Heart right ventricle (tissue), 16 donors: ENCODE measurements at regions not wholly inside any gene's neighbourhood (a gene's known extent, or its start where the extent isn't known, plus 50 kb on each side); places are given as distances from the start of the nearest gene placed in this dataset.

Experiments used
- ATAC-seq, 8 donors: fragments of 200-7000 bp; cut with Tn5 transposase; one replicate each; pipeline ENCODE4 v1.9.1; 2020; ENCODE audit warnings: mild to moderate bottlenecking in 8 of 8, moderate library complexity in 8 of 8, moderate number of reproducible peaks in 1 of 8
- DNase-seq, 2 donors: peaks; one replicate each; pipeline ENCODE4 v3.0.0-alpha.2; 2020
- H3K27ac ChIP-seq, 10 donors: fragments of 200-600 bp; sonication (generic) in 2 of 10; one replicate each; pipeline versions ENCODE4 v1.5.0 to v1.8.0; 2020 to 2022; ENCODE audit warnings: mild to moderate bottlenecking in 3 of 10
- H3K27me3 ChIP-seq, 7 donors: fragments of 200-600 bp; one replicate each; pipeline ENCODE4 v1.8.0; 2021 to 2022; ENCODE audit warnings: mild to moderate bottlenecking in 2 of 7
- H3K36me3 ChIP-seq, 9 donors: fragments of 200-600 bp; sonication (generic) in 1 of 9; one replicate each; pipeline versions ENCODE4 v1.5.0 to v1.8.0; 2020 to 2022; ENCODE audit warnings: mild to moderate bottlenecking in 2 of 9
- H3K4me1 ChIP-seq, 9 donors: fragments of 200-600 bp; sonication (generic) in 1 of 9; one replicate each; pipeline versions ENCODE4 v1.5.0 to v1.8.0; 2020 to 2022; ENCODE audit warnings: mild to moderate bottlenecking in 4 of 9
- H3K4me3 ChIP-seq, 10 donors: fragments of 200-600 bp; sonication (generic) in 2 of 10; one replicate each; pipeline versions ENCODE4 v1.5.0 to v1.8.0; 2020 to 2022; ENCODE audit warnings: mild to moderate bottlenecking in 7 of 10, moderate library complexity in 2 of 10
- H3K9me3 ChIP-seq, 11 donors: fragments of 200-600 bp in 10 of 11; sonication (generic) in 2 of 11; one replicate each; pipeline versions ENCODE4 v1.5.0 to v1.8.0; 2013 to 2022; ENCODE audit warnings: mild to moderate bottlenecking in 2 of 11, control low read depth in 1 of 11, moderate library complexity in 1 of 11
- WGBS, 2 donors: extraction: QIAGEN DNeasy Blood & Tissue Kit; methylation state at CpG; one replicate each; pipeline ENCODE4 v1.1.7; 2013; ENCODE audit warnings: inconsistent platforms in 1 of 2; 5-methylcytosine and 5-hydroxymethylcytosine counted together
- intact Hi-C, 10 donors: fragments of 100-400 bp; cut with DNase I; formaldehyde crosslinking; loops; one replicate each; pipeline versions ENCODE4 v1.11.1 to v1.14.2; 2022
- TF ChIP-seq, protein P1 (sequence below), 9 donors: fragments of 200-600 bp; sonication (generic) in 2 of 9; IDR thresholded peaks; one replicate each; pipeline versions ENCODE4 v1.5.0 to v1.8.0; 2021 to 2022; ENCODE audit warnings: antibody characterized with exemption in 9 of 9, mild to moderate bottlenecking in 5 of 9, moderate library complexity in 1 of 9
- donor health status: Arrhythmogenic right ventricular cardiomyopathy.
- donor health status: ischemic (EF 13 %, LVEDD 7.1; RV severe dilation, severe dysfunction).
- donor health status: healthy with polysubstance abuse.
- donor health status: DM: no; HTN: yes; CAD: no.
- donor health status: DM: no; HTN: no; CAD: no.
- donor health status: ischemic (EF 25% LVEDD 6.9; RV normal size, moderate dysfunction).
- donor health status: ischemic (EF 25% LVEDD 5.7; RV mildly dilated, moderate dysfunction).
- donor health status: healthy.
- donor health status: DM: yes; HTN: yes; CAD: no.
- donor health status: Ischemic cardiomyopathy.
- donor health status: ischemic (EF 35%, LVEDD 5.7; RV mildly dilated, moderate dysfunction).
- donor health status: nonischemic (EF 11% LVEDD 7.7; RV severe dilation, severe dysfunction).
- donor health status: DM: yes; HTN: yes; CAD: no.
- donor health status: PGD.
- donor health status: ischemic (EF 29% LVEDD 5.4; RV normal size, mild dysfunction).
- donor health status: nonischemic (EF 23%, LVEDD 6.1; RV moderate dilation, normal function).

DNA sequence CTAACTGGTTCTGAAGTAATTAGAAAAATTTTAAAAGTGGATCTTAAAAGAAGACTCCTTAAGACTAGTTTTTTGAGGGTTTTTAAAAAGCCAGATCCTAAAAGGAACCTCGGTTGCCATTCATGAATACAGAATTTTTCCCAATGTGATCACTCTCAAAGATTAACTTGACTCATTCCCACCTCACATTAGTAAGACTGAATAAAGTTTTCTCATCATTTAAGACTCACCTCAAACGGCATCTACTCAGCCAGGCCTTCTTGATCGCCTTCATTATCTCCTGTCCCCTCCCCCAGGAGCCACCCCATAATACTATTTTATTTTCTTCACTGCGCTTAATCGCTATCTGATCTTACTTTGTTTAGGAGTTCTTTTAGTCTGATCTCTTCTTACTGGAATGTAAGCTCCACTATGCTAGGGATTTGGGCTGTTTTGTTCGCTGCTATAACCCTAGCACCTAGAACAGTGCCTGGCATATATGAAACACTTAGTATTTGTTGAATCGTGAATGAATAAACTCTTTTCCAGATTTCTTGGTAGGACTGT is 55.9 kb upstream of the PCGF5 start:
- intact Hi-C loops, result loop anchor here (5.0 to 10.0 kb wide), 7 partner anchors 58 to 120 kb away; partner anchors contain the start of gene PCGF5 (in 7 of the 10)
- peaks cover 0 to 8% (median 0%) of the 10 kb centered on the region in 7 donors for H3K27me3 ChIP-seq
- DNase-seq (no peak), ATAC-seq (no peak)
- 75 to 76% methylated on average over 7 of the region's 7 CpGs for WGBS, 2 donors
- H3K9me3 ChIP-seq, result peaks cover 0 to 3% (median 0%) of the 10 kb centered on the region in 11 donors
- no peaks in the 10 kb centered on the region for H3K36me3 ChIP-seq
- H3K4me1 ChIP-seq, result peaks cover 3 to 42% (median 13%) of the 10 kb centered on the region in 9 donors
- TF ChIP-seq, protein P1, sequence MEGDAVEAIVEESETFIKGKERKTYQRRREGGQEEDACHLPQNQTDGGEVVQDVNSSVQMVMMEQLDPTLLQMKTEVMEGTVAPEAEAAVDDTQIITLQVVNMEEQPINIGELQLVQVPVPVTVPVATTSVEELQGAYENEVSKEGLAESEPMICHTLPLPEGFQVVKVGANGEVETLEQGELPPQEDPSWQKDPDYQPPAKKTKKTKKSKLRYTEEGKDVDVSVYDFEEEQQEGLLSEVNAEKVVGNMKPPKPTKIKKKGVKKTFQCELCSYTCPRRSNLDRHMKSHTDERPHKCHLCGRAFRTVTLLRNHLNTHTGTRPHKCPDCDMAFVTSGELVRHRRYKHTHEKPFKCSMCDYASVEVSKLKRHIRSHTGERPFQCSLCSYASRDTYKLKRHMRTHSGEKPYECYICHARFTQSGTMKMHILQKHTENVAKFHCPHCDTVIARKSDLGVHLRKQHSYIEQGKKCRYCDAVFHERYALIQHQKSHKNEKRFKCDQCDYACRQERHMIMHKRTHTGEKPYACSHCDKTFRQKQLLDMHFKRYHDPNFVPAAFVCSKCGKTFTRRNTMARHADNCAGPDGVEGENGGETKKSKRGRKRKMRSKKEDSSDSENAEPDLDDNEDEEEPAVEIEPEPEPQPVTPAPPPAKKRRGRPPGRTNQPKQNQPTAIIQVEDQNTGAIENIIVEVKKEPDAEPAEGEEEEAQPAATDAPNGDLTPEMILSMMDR (IDR thresholded peaks at IDR 0.05), result no peak
- H3K4me3 ChIP-seq, result peak overlapping the region in 8 of 10 donors; percentile 88 to 99 (median 92)
- peak overlapping the region in 8 of 10 donors; percentile 94 to 99 (median 98) for H3K27ac ChIP-seq

DNA sequence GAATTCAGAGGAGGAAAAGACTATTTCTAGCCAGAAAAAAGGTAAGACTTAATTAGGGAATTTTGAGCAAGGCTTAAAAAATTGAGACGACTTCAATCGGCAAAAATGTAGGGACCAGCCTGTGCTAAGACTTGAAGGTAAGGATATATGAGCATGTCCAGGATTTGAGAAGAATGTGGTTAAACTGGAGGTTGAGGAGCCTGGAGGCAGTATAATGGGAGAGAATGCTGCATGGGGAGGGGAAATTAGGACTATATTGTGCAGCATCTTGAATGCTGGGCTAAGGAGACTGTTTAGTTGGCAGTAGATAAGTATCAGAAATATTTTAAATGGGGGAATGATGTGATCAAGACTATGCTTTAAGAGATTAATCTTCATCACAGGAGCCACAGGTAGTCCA is 53.1 kb upstream of the PCGF5 start:
- intact Hi-C loops, result loop anchor here in 5 of 10 donors (10.0 kb wide), 3 partner anchors 57 to 123 kb away; partner anchors contain the start of gene PCGF5 (in 4 of the 5)
- DNase-seq (no peak), ATAC-seq (no peak)
- TF ChIP-seq, protein P1 (IDR thresholded peaks at IDR 0.05), result no peak
- Histone ChIP-seq H3K36me3 (no peaks in the 10 kb centered on the region), H3K27ac (no peak overlapping the region), H3K9me3 (peaks cover 0 to 19% (median 0%) of the 10 kb centered on the region in 11 donors), H3K27me3 (peaks cover 0 to 8% (median 0%) of the 10 kb centered on the region in 7 donors), H3K4me3 (no peak overlapping the region), H3K4me1 (peaks cover 0 to 39% (median 10%) of the 10 kb centered on the region in 9 donors)
- WGBS, 2 donors, result 93 to 94% methylated on average over 2 of the region's 2 CpGs

GRCh38 chr10:91170418-91170817 is 50.0 kb upstream of the PCGF5 start:
- TF ChIP-seq, protein P1 (IDR thresholded peaks at IDR 0.05), result no peak

More at GRCh38 chr10:91170418-91170817, 50.0 kb upstream of the PCGF5 start:
- no peak for DNase-seq
- Histone ChIP-seq H3K27ac (no peak overlapping the region), H3K4me1 (peaks cover 0 to 33% (median 7%) of the 10 kb centered on the region in 9 donors), H3K9me3 (peaks cover 0 to 23% (median 0%) of the 10 kb centered on the region in 11 donors), H3K27me3 (no peaks in the 10 kb centered on the region), H3K4me3 (no peak overlapping the region), H3K36me3 (no peaks in the 10 kb centered on the region)
- no peak for ATAC-seq
- intact Hi-C loops, result no loop called here
- 81 to 100% methylated on average over 1 of the region's 1 CpG for WGBS, 2 donors
